GM21723 (cell line): ENCODE measurements at regions not wholly inside any gene's neighbourhood (a gene's known extent, or its start where the extent isn't known, plus 50 kb on each side); places are given as distances from the start of the nearest gene placed in this dataset.

Source experiments
- ATAC-seq: cut with Tn5 transposase; IDR thresholded peaks from one replicate; pipeline ENCODE4 v1.9.1; 2021; ENCODE audit warnings: mild to moderate bottlenecking, moderate library complexity; ENCODE audit not compliant: unreplicated experiment

- no peak for ATAC-seq
These were observed 180.4 kb downstream of the URI1 start for GRCh38 chr19:30122431-30122830.

- ATAC-seq, result no peak
These were observed 181.1 kb downstream of the URI1 start for GRCh38 chr19:30123119-30123518.

GRCh38 chr19:30123611-30124010 lies 181.6 kb downstream of the URI1 start:
- ATAC-seq, result no peak

GRCh38 chr19:30128211-30128610 lies 186.2 kb downstream of the URI1 start:
- ATAC-seq, result no peak

- no peak for ATAC-seq
These were observed 188.5 kb downstream of the URI1 start for GRCh38 chr19:30130356-30131122.

- ATAC-seq, result no peak
These were observed 189.2 kb downstream of the URI1 start for GRCh38 chr19:30131246-30131645.

- no peak for ATAC-seq
These were observed 189.8 kb downstream of the URI1 start for GRCh38 chr19:30131722-30132291.

GRCh38 chr19:30132343-30133075 lies 190.5 kb downstream of the URI1 start:
- no peak for ATAC-seq

GRCh38 chr19:30133803-30134202 lies 191.8 kb downstream of the URI1 start:
- no peak for ATAC-seq

GRCh38 chr19:30135093-30135757 lies 193.2 kb downstream of the URI1 start:
- ATAC-seq, result no peak

- no peak for ATAC-seq
These were observed 193.8 kb downstream of the URI1 start for GRCh38 chr19:30135797-30136196.

GRCh38 chr19:30136611-30137195 lies 194.7 kb downstream of the URI1 start:
- no peak for ATAC-seq

- ATAC-seq, result no peak
These were observed 195.7 kb downstream of the URI1 start for GRCh38 chr19:30137747-30138146.

GRCh38 chr19:30144242-30144758 lies 202.3 kb downstream of the URI1 start:
- no peak for ATAC-seq

- no peak for ATAC-seq
These were observed 202.8 kb downstream of the URI1 start for GRCh38 chr19:30144802-30145201.

GRCh38 chr19:30145467-30145866 lies 203.4 kb downstream of the URI1 start:
- no peak for ATAC-seq

GRCh38 chr19:30146346-30146745 lies 204.3 kb downstream of the URI1 start:
- no peak for ATAC-seq

- ATAC-seq, result no peak
These were observed 206.2 kb downstream of the URI1 start for GRCh38 chr19:30148039-30148790.

GRCh38 chr19:30148803-30149202 lies 206.8 kb downstream of the URI1 start:
- no peak for ATAC-seq

- no peak for ATAC-seq
These were observed 207.3 kb downstream of the URI1 start for GRCh38 chr19:30149300-30149699.
